GM19372 (cell line): ENCODE measurements at regions not wholly inside any gene's neighbourhood (a gene's known extent, or its start where the extent isn't known, plus 50 kb on each side); places are given as distances from the start of the nearest gene placed in this dataset.

Experiments
- ATAC-seq: cut with Tn5 transposase; IDR thresholded peaks from one replicate; pipeline ENCODE4 v1.9.1; 2021; ENCODE audit warnings: mild to moderate bottlenecking, low read depth, moderate library complexity; ENCODE audit not compliant: unreplicated experiment

GRCh38 chr15:95887666-95888390 lies 442.7 kb upstream of the NR2F2 start:
- no peak for ATAC-seq

GRCh38 chr15:95888762-95889161 lies 441.7 kb upstream of the NR2F2 start:
- no peak for ATAC-seq

GRCh38 chr15:95894407-95894956 lies 436.0 kb upstream of the NR2F2 start:
- no peak for ATAC-seq

GRCh38 chr15:95895508-95895907 lies 435.0 kb upstream of the NR2F2 start:
- ATAC-seq: no peak

GRCh38 chr15:95897651-95898050 lies 432.8 kb upstream of the NR2F2 start:
- ATAC-seq: no peak

GRCh38 chr15:95898761-95899160 lies 431.7 kb upstream of the NR2F2 start:
- no peak for ATAC-seq

GRCh38 chr15:95901271-95901670 lies 429.2 kb upstream of the NR2F2 start:
- ATAC-seq: no peak

GRCh38 chr15:95902606-95903005 lies 427.9 kb upstream of the NR2F2 start:
- ATAC-seq: no peak

GRCh38 chr15:95903352-95903751 lies 427.1 kb upstream of the NR2F2 start:
- ATAC-seq: no peak

- no peak for ATAC-seq
These were observed 419.8 kb upstream of the NR2F2 start for GRCh38 chr15:95910643-95911212.

- ATAC-seq: no peak
These were observed 418.8 kb upstream of the NR2F2 start for GRCh38 chr15:95911570-95912279.

GRCh38 chr15:95912280-95912625 lies 418.2 kb upstream of the NR2F2 start:
- no peak for ATAC-seq

GRCh38 chr15:95912728-95913127 lies 417.8 kb upstream of the NR2F2 start:
- ATAC-seq: no peak

- no peak for ATAC-seq
These were observed 413.9 kb upstream of the NR2F2 start for GRCh38 chr15:95916568-95916967.

- ATAC-seq: no peak
These were observed 412.0 kb upstream of the NR2F2 start for GRCh38 chr15:95918525-95918924.

GRCh38 chr15:95919460-95919859 lies 411.0 kb upstream of the NR2F2 start:
- ATAC-seq: no peak

GRCh38 chr15:95921404-95921803 lies 409.1 kb upstream of the NR2F2 start:
- no peak for ATAC-seq

- peak; percentile 86 for ATAC-seq
These were observed 408.1 kb upstream of the NR2F2 start for GRCh38 chr15:95922431-95922830.

- no peak for ATAC-seq
These were observed 406.7 kb upstream of the NR2F2 start for GRCh38 chr15:95923792-95924191.

GRCh38 chr15:95928822-95929221 lies 401.7 kb upstream of the NR2F2 start:
- ATAC-seq: no peak

- peak; percentile 99 for ATAC-seq
These were observed 401.2 kb upstream of the NR2F2 start for GRCh38 chr15:95929232-95929846.
